ENCODE measurements at regions not wholly inside any gene's neighbourhood (a gene's known extent, or its start where the extent isn't known, plus 50 kb on each side); places are given as distances from the start of the nearest gene placed in this dataset.

- no peak for DNase-seq
- Histone ChIP-seq H3K27ac (replicated peaks) (no peak overlapping the region), H3K9me3 (replicated peaks) (peaks cover 14% of the 10 kb centered on the region), H3K27me3 (ENCODE audit: low read depth) (no peaks in the 10 kb centered on the region), H3K36me3 (no peaks in the 10 kb centered on the region), H3K4me1 (peaks cover 13% of the 10 kb centered on the region), H3K4me3 (no peak overlapping the region)
- no peak for TF ChIP-seq CTCF (IDR thresholded peaks at IDR 0.05; ENCODE audit: borderline replicate concordance)
- intact Hi-C loops (cut with micrococcal nuclease), result no loop called here
These were observed 295.8 kb downstream of the GABRB3 start for GRCh38 chr15:26477044-26477443.

DNA sequence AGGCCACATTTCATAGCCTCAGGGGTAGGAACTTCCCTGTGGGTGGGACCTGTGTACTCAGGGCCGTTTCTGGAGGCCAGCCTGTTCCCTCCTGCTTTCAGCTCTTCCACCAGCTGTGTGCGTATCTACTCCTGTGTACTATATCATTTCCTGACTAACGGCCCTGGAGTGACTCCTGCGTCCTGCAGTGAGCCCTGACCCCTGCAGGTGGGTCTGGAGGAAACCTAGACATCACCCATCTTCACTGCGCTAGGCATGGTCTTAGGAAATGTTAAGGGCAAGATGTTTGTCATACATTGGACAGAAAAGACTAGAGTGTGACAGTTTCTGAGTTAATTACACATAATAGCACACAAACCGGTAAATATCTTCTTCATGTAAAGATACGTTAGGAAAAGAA is 297.3 kb downstream of the GABRB3 start:
- intact Hi-C loops (cut with micrococcal nuclease), result no loop called here
- peaks cover 21% of the 10 kb centered on the region for H3K4me1 ChIP-seq
- H3K9me3 ChIP-seq (replicated peaks), result peaks cover 14% of the 10 kb centered on the region
- no peak overlapping the region for H3K27ac ChIP-seq (replicated peaks)
- no peak overlapping the region for H3K4me3 ChIP-seq
- no peaks in the 10 kb centered on the region for H3K36me3 ChIP-seq
- no peak for TF ChIP-seq CTCF (IDR thresholded peaks at IDR 0.05; ENCODE audit: borderline replicate concordance)
- H3K27me3 ChIP-seq (ENCODE audit: low read depth), result no peaks in the 10 kb centered on the region
- DNase-seq, result no peak

DNA sequence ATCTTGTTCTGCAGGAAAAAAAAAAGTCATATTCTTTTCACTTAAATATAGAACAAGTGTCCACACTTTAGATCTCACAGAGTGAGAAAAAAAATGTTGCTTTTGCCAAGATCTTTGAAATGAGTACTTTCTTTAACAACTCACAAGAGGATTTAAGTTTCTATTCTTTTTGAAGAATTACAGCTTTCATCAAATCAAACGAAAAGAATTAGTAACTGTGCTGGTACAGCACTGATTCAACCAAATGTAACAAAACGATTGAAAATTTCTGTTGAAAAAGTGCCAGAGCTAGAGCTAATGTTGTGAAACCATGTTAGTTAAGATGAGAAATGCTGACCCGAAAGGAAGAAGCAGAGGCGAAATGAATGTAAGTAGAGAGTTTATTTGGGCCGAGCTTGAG is 300.2 kb downstream of the GABRB3 start:
- intact Hi-C loops (cut with micrococcal nuclease), result no loop called here

DNA sequence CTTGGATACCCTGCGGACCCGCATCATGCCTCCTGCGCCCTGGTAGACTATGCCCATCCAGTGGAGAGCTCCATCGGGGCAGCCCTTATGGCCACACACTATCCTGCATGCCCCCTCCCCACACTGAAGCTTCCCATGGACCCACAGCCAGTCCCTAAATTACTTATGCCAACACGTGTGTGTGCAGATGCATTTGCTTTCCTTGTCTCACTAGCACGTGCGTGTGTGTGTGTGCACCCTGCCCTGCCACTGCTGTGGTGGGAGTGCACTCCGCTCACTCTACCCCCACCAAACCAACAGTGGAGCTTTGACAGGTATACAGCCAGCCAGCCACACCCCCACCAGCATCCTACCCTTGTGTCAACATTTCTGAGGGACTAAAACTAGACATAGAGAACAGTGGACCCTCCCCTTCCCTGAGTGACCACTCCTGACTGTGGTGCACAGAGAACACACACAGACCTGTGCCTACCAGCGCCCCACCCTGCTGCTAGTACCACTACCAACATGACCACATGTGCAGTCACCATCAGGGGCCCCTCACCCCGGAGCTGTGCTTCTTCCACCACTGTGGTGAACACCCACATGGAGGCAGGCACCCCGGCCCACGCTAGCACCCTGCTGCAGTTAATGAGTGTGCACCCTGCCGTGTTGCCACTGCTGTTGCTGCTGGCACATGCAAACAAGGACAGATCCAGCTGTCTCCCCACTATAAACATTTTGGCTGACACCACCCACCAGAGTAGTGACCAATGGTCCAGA is 310.8 kb downstream of the GABRB3 start:
- DNase-seq, result no peak
- intact Hi-C loops (cut with micrococcal nuclease), result loop anchor here (10.0 kb wide), 1 partner anchor 373 kb away; no protein-coding TSS in a partner anchor
- Histone ChIP-seq H3K27me3 (ENCODE audit: low read depth) (no peaks in the 10 kb centered on the region), H3K27ac (replicated peaks) (no peak overlapping the region), H3K4me1 (no peaks in the 10 kb centered on the region), H3K9me3 (replicated peaks) (peaks cover 42% of the 10 kb centered on the region), H3K36me3 (no peaks in the 10 kb centered on the region), H3K4me3 (no peak overlapping the region)
- no peak for TF ChIP-seq CTCF (IDR thresholded peaks at IDR 0.05; ENCODE audit: borderline replicate concordance)

More for the DNA sequence above, 300.2 kb downstream of the GABRB3 start:
- no peak overlapping the region for H3K4me3 ChIP-seq
- no peaks in the 10 kb centered on the region for H3K36me3 ChIP-seq
- no peak for TF ChIP-seq CTCF (IDR thresholded peaks at IDR 0.05; ENCODE audit: borderline replicate concordance)
- no peaks in the 10 kb centered on the region for H3K27me3 ChIP-seq (ENCODE audit: low read depth)
- no peak for DNase-seq
- no peak overlapping the region for H3K27ac ChIP-seq (replicated peaks)
- H3K9me3 ChIP-seq (replicated peaks), result peaks cover 24% of the 10 kb centered on the region
- peaks cover 20% of the 10 kb centered on the region for H3K4me1 ChIP-seq

GRCh38 chr15:26460165-26460564 is 312.7 kb downstream of the GABRB3 start:
- H3K4me1 ChIP-seq, result no peaks in the 10 kb centered on the region
- TF ChIP-seq CTCF (IDR thresholded peaks at IDR 0.05; ENCODE audit: borderline replicate concordance), result no peak
- H3K27me3 ChIP-seq (ENCODE audit: low read depth), result no peaks in the 10 kb centered on the region
- no peak for DNase-seq
- intact Hi-C loops (cut with micrococcal nuclease), result loop anchor here (10.0 kb wide), 1 partner anchor 375 kb away; no protein-coding TSS in a partner anchor
- H3K36me3 ChIP-seq, result no peaks in the 10 kb centered on the region
- H3K9me3 ChIP-seq (replicated peaks), result peaks cover 31% of the 10 kb centered on the region
- H3K4me3 ChIP-seq, result no peak overlapping the region
- H3K27ac ChIP-seq (replicated peaks), result no peak overlapping the region

Data from left ventricle myocardium inferior (tissue), 1 donor.